GM06990 (cell line): ENCODE measurements at regions not wholly inside any gene's neighbourhood (a gene's known extent, or its start where the extent isn't known, plus 50 kb on each side); places are given as distances from the start of the nearest gene placed in this dataset.

ENCODE experiments used
- DNase-seq: peaks from one replicate; pipeline ENCODE4 v3.0.0-alpha.2; 2011; ENCODE audit not compliant: insufficient read length; ENCODE audit errors: extremely low read depth
- H3K27me3 ChIP-seq: replicated peaks from 2 replicates; pipeline ENCODE4 v1.6.0; 2011; ENCODE audit warnings: low read length; ENCODE audit not compliant: control insufficient read depth, insufficient read depth
- H3K36me3 ChIP-seq: 2 replicates; pipeline ENCODE4 v1.5.1; 2011; ENCODE audit warnings: low read length; ENCODE audit not compliant: control insufficient read depth, insufficient read depth
- H3K4me3 ChIP-seq: replicated peaks from 2 replicates; pipeline ENCODE4 v1.5.1; 2011; ENCODE audit warnings: low read depth, mild to moderate bottlenecking, control low read depth, low read length
- CTCF ChIP-seq: IDR thresholded peaks from 2 replicates; pipeline ENCODE4 v1.5.1; 2011; ENCODE audit warnings: low read length, control low read depth, mild to moderate bottlenecking, inconsistent platforms; ENCODE audit not compliant: insufficient read depth, poor library complexity, severe bottlenecking

GRCh38 chr5:107211630-107212029 is 459.1 kb downstream of the EFNA5 start:
- Histone ChIP-seq H3K36me3 (no peaks in the 10 kb centered on the region), H3K4me3 (no peak overlapping the region), H3K27me3 (no peaks in the 10 kb centered on the region)
- DNase-seq = no peak
- TF ChIP-seq CTCF = no peak

GRCh38 chr5:107208867-107209266 is 461.9 kb downstream of the EFNA5 start:
- no peaks in the 10 kb centered on the region for H3K36me3 ChIP-seq
- no peak for TF ChIP-seq CTCF
- no peak for DNase-seq
- no peaks in the 10 kb centered on the region for H3K27me3 ChIP-seq
- no peak overlapping the region for H3K4me3 ChIP-seq

GRCh38 chr5:107204413-107204812 is 466.3 kb downstream of the EFNA5 start:
- no peak for DNase-seq

GRCh38 chr5:107203243-107203642 is 467.5 kb downstream of the EFNA5 start:
- TF ChIP-seq CTCF = no peak
- no peak for DNase-seq
- H3K4me3 ChIP-seq = no peak overlapping the region
- H3K27me3 ChIP-seq = no peaks in the 10 kb centered on the region
- no peaks in the 10 kb centered on the region for H3K36me3 ChIP-seq

More at GRCh38 chr5:107204413-107204812, 466.3 kb downstream of the EFNA5 start:
- H3K27me3 ChIP-seq = no peaks in the 10 kb centered on the region
- no peak for TF ChIP-seq CTCF
- H3K36me3 ChIP-seq = no peaks in the 10 kb centered on the region
- no peak overlapping the region for H3K4me3 ChIP-seq

GRCh38 chr5:107199756-107200155 is 471.0 kb downstream of the EFNA5 start:
- Histone ChIP-seq H3K27me3 (no peaks in the 10 kb centered on the region), H3K36me3 (no peaks in the 10 kb centered on the region), H3K4me3 (no peak overlapping the region)
- TF ChIP-seq CTCF = no peak
- no peak for DNase-seq

- no peak for TF ChIP-seq CTCF
- DNase-seq = no peak
- Histone ChIP-seq H3K36me3 (no peaks in the 10 kb centered on the region), H3K4me3 (no peak overlapping the region), H3K27me3 (no peaks in the 10 kb centered on the region)
Measured at GRCh38 chr5:107196500-107197059, 474.2 kb downstream of the EFNA5 start.
